HG02885 (cell line): ENCODE measurements at regions not wholly inside any gene's neighbourhood (a gene's known extent, or its start where the extent isn't known, plus 50 kb on each side); places are given as distances from the start of the nearest gene placed in this dataset.

ENCODE experiments used
- ATAC-seq: cut with Tn5 transposase; IDR thresholded peaks from one replicate; pipeline ENCODE4 v1.9.1; 2021; ENCODE audit warnings: mild to moderate bottlenecking; ENCODE audit not compliant: unreplicated experiment, poor library complexity

GRCh38 chr7:21377545-21377944 is 50.3 kb upstream of the SP4 start:
- no peak for ATAC-seq
